Mesenchymal stem cell (in vitro differentiated cells and primary cell): ENCODE measurements at regions not wholly inside any gene's neighbourhood (a gene's known extent, or its start where the extent isn't known, plus 50 kb on each side); places are given as distances from the start of the nearest gene placed in this dataset.
A peak's percentile ranks its signal among the peaks of the same experiment; 100 is the strongest.

ENCODE experiments used
- DNase-seq: peaks from one replicate; pipeline ENCODE4 v3.0.0-alpha.2; 2013
- H2AFZ ChIP-seq: one replicate; pipeline ENCODE4 v1.6.1; 2013; ENCODE audit warnings: low read depth, mild to moderate bottlenecking, control low read depth, inconsistent platforms, low read length, moderate library complexity
- H2AK5ac ChIP-seq: 2 replicates; pipeline ENCODE4 v1.6.1; 2013; ENCODE audit warnings: low read length, moderate library complexity, mild to moderate bottlenecking, inconsistent platforms; ENCODE audit not compliant: severe bottlenecking
- H2BK120ac ChIP-seq: one replicate; pipeline ENCODE4 v1.6.1; 2013; ENCODE audit warnings: low read depth, mild to moderate bottlenecking, inconsistent platforms, low read length, moderate library complexity
- H2BK12ac ChIP-seq, 2 experiments: one replicate each; pipeline ENCODE4 v1.6.1; 2013; ENCODE audit warnings: inconsistent platforms in 2 of 2, low read length in 2 of 2, mild to moderate bottlenecking in 2 of 2, moderate library complexity in 2 of 2, control low read depth in 1 of 2
- H2BK15ac ChIP-seq: one replicate; pipeline ENCODE4 v1.6.1; 2013; ENCODE audit warnings: mild to moderate bottlenecking, low read depth, inconsistent platforms; ENCODE audit not compliant: poor library complexity, severe bottlenecking
- H2BK5ac ChIP-seq: 2 replicates; pipeline ENCODE4 v1.6.1; 2013; ENCODE audit warnings: low read depth, mild to moderate bottlenecking, low read length, control low read depth, inconsistent platforms; ENCODE audit not compliant: poor library complexity, severe bottlenecking
- H3K14ac ChIP-seq, 2 experiments: one replicate each; pipeline ENCODE4 v1.6.1; 2013; ENCODE audit warnings: inconsistent platforms in 2 of 2, low read length in 2 of 2, control low read depth in 1 of 2, mild to moderate bottlenecking in 1 of 2, moderate library complexity in 1 of 2
- H3K18ac ChIP-seq, 2 experiments: one replicate each; pipeline ENCODE4 v1.6.1; 2013; ENCODE audit warnings: inconsistent platforms in 2 of 2, low read length in 2 of 2, control low read depth in 1 of 2, low read depth in 1 of 2, mild to moderate bottlenecking in 1 of 2
- H3K23ac ChIP-seq, 2 experiments: one replicate each; pipeline ENCODE4 v1.6.1; 2013; ENCODE audit warnings: inconsistent platforms in 2 of 2, low read length in 2 of 2, mild to moderate bottlenecking in 2 of 2, moderate library complexity in 2 of 2, control low read depth in 1 of 2
- H3K27ac ChIP-seq: 2 replicates; pipeline ENCODE4 v1.5.1; 2013; ENCODE audit warnings: mild to moderate bottlenecking, moderate library complexity, low read length, control low read depth, inconsistent platforms; ENCODE audit not compliant: poor library complexity, severe bottlenecking
- H3K27me3 ChIP-seq, 2 experiments: 2 replicates each; pipeline versions ENCODE4 v1.6.1 to v1.7.0; 2013; ENCODE audit warnings: low read length in 2 of 2, mild to moderate bottlenecking in 2 of 2, moderate library complexity in 2 of 2, control low read depth in 1 of 2, inconsistent platforms in 1 of 2; ENCODE audit not compliant: control insufficient read depth in 1 of 2, insufficient read depth in 1 of 2
- H3K36me3 ChIP-seq, 2 experiments: 2 replicates each; pipeline versions ENCODE4 v1.6.1 to v1.7.0; 2013; ENCODE audit warnings: low read length in 2 of 2, control low read depth in 1 of 2, inconsistent platforms in 1 of 2, low read depth in 1 of 2, mild to moderate bottlenecking in 1 of 2; ENCODE audit not compliant: insufficient read depth in 2 of 2, control insufficient read depth in 1 of 2
- H3K4ac ChIP-seq, 2 experiments: one replicate each; pipeline ENCODE4 v1.6.1; 2013; ENCODE audit warnings: inconsistent platforms in 2 of 2, low read length in 2 of 2, mild to moderate bottlenecking in 2 of 2, moderate library complexity in 2 of 2, control low read depth in 1 of 2, low read depth in 1 of 2
- H3K4me1 ChIP-seq: 2 replicates; pipeline ENCODE4 v1.6.1; 2013; ENCODE audit warnings: low read depth, low read length, control low read depth; ENCODE audit not compliant: control insufficient read depth, insufficient read depth
- H3K4me2 ChIP-seq: 2 replicates; pipeline ENCODE4 v1.6.1; 2013; ENCODE audit warnings: low read length, mild to moderate bottlenecking, inconsistent platforms; ENCODE audit not compliant: poor library complexity, severe bottlenecking
- H3K4me3 ChIP-seq, 2 experiments: 2 replicates each; pipeline versions ENCODE4 v1.5.1 to v1.7.0; 2013; ENCODE audit warnings: low read length in 2 of 2, mild to moderate bottlenecking in 2 of 2, control low read depth in 1 of 2, low read depth in 1 of 2; ENCODE audit not compliant: insufficient read depth in 1 of 2
- H3K79me1 ChIP-seq: replicated peaks from 2 replicates; pipeline ENCODE4 v1.6.1; 2013; ENCODE audit warnings: mild to moderate bottlenecking, control low read depth, low read length, inconsistent platforms; ENCODE audit not compliant: poor library complexity, severe bottlenecking
- H3K9ac ChIP-seq: 2 replicates; pipeline ENCODE4 v1.7.0; 2013; ENCODE audit warnings: mild to moderate bottlenecking, low read length, moderate library complexity
- H3K9me3 ChIP-seq: 2 replicates; pipeline ENCODE4 v1.7.0; 2013; ENCODE audit warnings: mild to moderate bottlenecking, low read length; ENCODE audit not compliant: control insufficient read depth
- H4K8ac ChIP-seq: one replicate; pipeline ENCODE4 v1.6.1; 2013; ENCODE audit warnings: inconsistent platforms, mild to moderate bottlenecking, low read length, moderate library complexity
- H4K91ac ChIP-seq: one replicate; pipeline ENCODE4 v1.6.1; 2013; ENCODE audit warnings: mild to moderate bottlenecking, low read length, inconsistent platforms
- WGBS: methylation state at CpG from one replicate; pipeline ENCODE4 v1.1.7; 2013; ENCODE audit warnings: mixed read lengths; 5-methylcytosine and 5-hydroxymethylcytosine counted together

GRCh38 chr9:86629530-86629929 lies 275.3 kb upstream of the TUT7 start:
- 88% methylated on average over 3 of the region's 3 CpGs for WGBS
- H2AK5ac ChIP-seq = no peak overlapping the region
- H3K36me3 ChIP-seq = no peaks in the 10 kb centered on the region
- no peak overlapping the region for H2BK12ac ChIP-seq
- no peak for DNase-seq
- H3K27me3 ChIP-seq = no peaks in the 10 kb centered on the region
- H4K8ac ChIP-seq = no peak overlapping the region
- no peak overlapping the region for H3K9ac ChIP-seq
- H2BK5ac ChIP-seq = no peak overlapping the region
- H4K91ac ChIP-seq = no peak overlapping the region
- H3K79me1 ChIP-seq = no peaks in the 10 kb centered on the region
- H3K4me1 ChIP-seq = no peaks in the 10 kb centered on the region
- no peak overlapping the region for H3K27ac ChIP-seq
- no peak overlapping the region for H3K4me2 ChIP-seq
- no peak overlapping the region for H2BK15ac ChIP-seq
- H2AFZ ChIP-seq = no peak overlapping the region
- H3K18ac ChIP-seq = no peak overlapping the region
- no peak overlapping the region for H3K14ac ChIP-seq
- no peak overlapping the region for H3K4me3 ChIP-seq
- no peak overlapping the region for H2BK120ac ChIP-seq
- H3K4ac ChIP-seq = no peak overlapping the region
- H3K9me3 ChIP-seq = peaks cover 2% of the 10 kb centered on the region
- no peak overlapping the region for H3K23ac ChIP-seq

GRCh38 chr9:86626802-86627201 lies 272.6 kb upstream of the TUT7 start:
- Histone ChIP-seq H3K4me3 (no peak overlapping the region), H4K91ac (no peak overlapping the region), H3K9me3 (no peaks in the 10 kb centered on the region), H3K23ac (no peak overlapping the region), H3K4ac (no peak overlapping the region), H2AFZ (no peak overlapping the region), H2BK15ac (no peak overlapping the region), H3K9ac (no peak overlapping the region), H3K36me3 (no peaks in the 10 kb centered on the region), H2BK120ac (no peak overlapping the region), H3K4me2 (no peak overlapping the region), H4K8ac (no peak overlapping the region), H2BK12ac (no peak overlapping the region), H3K14ac (no peak overlapping the region), H3K27me3 (no peaks in the 10 kb centered on the region), H3K4me1 (no peaks in the 10 kb centered on the region), H3K18ac (no peak overlapping the region), H3K79me1 (no peaks in the 10 kb centered on the region), H2BK5ac (no peak overlapping the region), H3K27ac (no peak overlapping the region), H2AK5ac (no peak overlapping the region)
- DNase-seq = no peak
- WGBS = 88% methylated on average over 5 of the region's 5 CpGs

GRCh38 chr9:86624630-86625029 lies 270.4 kb upstream of the TUT7 start:
- Histone ChIP-seq H3K27ac (no peak overlapping the region), H3K9ac (no peak overlapping the region), H3K14ac (no peak overlapping the region), H2AFZ (no peak overlapping the region), H3K27me3 (no peaks in the 10 kb centered on the region), H3K23ac (no peak overlapping the region), H3K4me2 (no peak overlapping the region), H3K9me3 (no peaks in the 10 kb centered on the region), H2BK12ac (no peak overlapping the region), H3K79me1 (no peaks in the 10 kb centered on the region), H2BK120ac (no peak overlapping the region), H2BK15ac (no peak overlapping the region), H2AK5ac (no peak overlapping the region), H2BK5ac (no peak overlapping the region), H3K36me3 (no peaks in the 10 kb centered on the region), H4K91ac (no peak overlapping the region), H3K4me1 (no peaks in the 10 kb centered on the region), H4K8ac (no peak overlapping the region), H3K18ac (no peak overlapping the region), H3K4me3 (no peak overlapping the region), H3K4ac (no peak overlapping the region)
- WGBS = 69% methylated on average over 5 of the region's 5 CpGs
- DNase-seq = no peak

- no peaks in the 10 kb centered on the region for H3K79me1 ChIP-seq
These were observed 260.9 kb upstream of the TUT7 start for GRCh38 chr9:86614871-86615849.

More at GRCh38 chr9:86614871-86615849, 260.9 kb upstream of the TUT7 start:
- peak overlapping the region; percentile 8 for H2AK5ac ChIP-seq
- H3K9me3 ChIP-seq = no peaks in the 10 kb centered on the region
- no peak overlapping the region for H4K91ac ChIP-seq
- H4K8ac ChIP-seq = peak overlapping the region; percentile 21
- DNase-seq = no peak
- H3K18ac ChIP-seq = no peak overlapping the region
- no peaks in the 10 kb centered on the region for H3K27me3 ChIP-seq
- H2BK120ac ChIP-seq = no peak overlapping the region
- H3K4ac ChIP-seq = no peak overlapping the region
- H3K4me2 ChIP-seq = no peak overlapping the region
- no peak overlapping the region for H2AFZ ChIP-seq
- no peak overlapping the region for H3K4me3 ChIP-seq
- peaks cover 6% of the 10 kb centered on the region for H3K4me1 ChIP-seq
- H3K23ac ChIP-seq = no peak overlapping the region
- 65% methylated on average over 5 of the region's 6 CpGs for WGBS
- H3K9ac ChIP-seq = peak overlapping the region; percentile 42
- H2BK5ac ChIP-seq = no peak overlapping the region
- H3K27ac ChIP-seq = peak overlapping the region; percentile 82
- no peaks in the 10 kb centered on the region for H3K36me3 ChIP-seq
- no peak overlapping the region for H3K14ac ChIP-seq
- no peak overlapping the region for H2BK15ac ChIP-seq
- no peak overlapping the region for H2BK12ac ChIP-seq
